HFF-Myc (cell line): ENCODE measurements at regions not wholly inside any gene's neighbourhood (a gene's known extent, or its start where the extent isn't known, plus 50 kb on each side); places are given as distances from the start of the nearest gene placed in this dataset.

Experiments used
- DNase-seq: peaks from one replicate; pipeline ENCODE4 v3.0.0-alpha.2; 2011; ENCODE audit warnings: low read depth; ENCODE audit errors: extremely low read depth
- H3K4me3 ChIP-seq: replicated peaks from 2 replicates; pipeline ENCODE4 v1.5.1; 2011; ENCODE audit warnings: low read depth, mild to moderate bottlenecking, control low read depth, low read length
- TF ChIP-seq, protein P1 (sequence below): IDR thresholded peaks from 2 replicates; pipeline ENCODE4 v1.5.1; 2012; ENCODE audit warnings: mild to moderate bottlenecking, low read depth, low read length, control low read depth; ENCODE audit errors: missing control alignments

GRCh38 chr9:81380504-81381359 lies 308.6 kb downstream of the TLE1 start:
- H3K4me3 ChIP-seq: no peak overlapping the region
- TF ChIP-seq, protein P1, sequence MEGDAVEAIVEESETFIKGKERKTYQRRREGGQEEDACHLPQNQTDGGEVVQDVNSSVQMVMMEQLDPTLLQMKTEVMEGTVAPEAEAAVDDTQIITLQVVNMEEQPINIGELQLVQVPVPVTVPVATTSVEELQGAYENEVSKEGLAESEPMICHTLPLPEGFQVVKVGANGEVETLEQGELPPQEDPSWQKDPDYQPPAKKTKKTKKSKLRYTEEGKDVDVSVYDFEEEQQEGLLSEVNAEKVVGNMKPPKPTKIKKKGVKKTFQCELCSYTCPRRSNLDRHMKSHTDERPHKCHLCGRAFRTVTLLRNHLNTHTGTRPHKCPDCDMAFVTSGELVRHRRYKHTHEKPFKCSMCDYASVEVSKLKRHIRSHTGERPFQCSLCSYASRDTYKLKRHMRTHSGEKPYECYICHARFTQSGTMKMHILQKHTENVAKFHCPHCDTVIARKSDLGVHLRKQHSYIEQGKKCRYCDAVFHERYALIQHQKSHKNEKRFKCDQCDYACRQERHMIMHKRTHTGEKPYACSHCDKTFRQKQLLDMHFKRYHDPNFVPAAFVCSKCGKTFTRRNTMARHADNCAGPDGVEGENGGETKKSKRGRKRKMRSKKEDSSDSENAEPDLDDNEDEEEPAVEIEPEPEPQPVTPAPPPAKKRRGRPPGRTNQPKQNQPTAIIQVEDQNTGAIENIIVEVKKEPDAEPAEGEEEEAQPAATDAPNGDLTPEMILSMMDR: no peak
- DNase-seq: no peak

DNA sequence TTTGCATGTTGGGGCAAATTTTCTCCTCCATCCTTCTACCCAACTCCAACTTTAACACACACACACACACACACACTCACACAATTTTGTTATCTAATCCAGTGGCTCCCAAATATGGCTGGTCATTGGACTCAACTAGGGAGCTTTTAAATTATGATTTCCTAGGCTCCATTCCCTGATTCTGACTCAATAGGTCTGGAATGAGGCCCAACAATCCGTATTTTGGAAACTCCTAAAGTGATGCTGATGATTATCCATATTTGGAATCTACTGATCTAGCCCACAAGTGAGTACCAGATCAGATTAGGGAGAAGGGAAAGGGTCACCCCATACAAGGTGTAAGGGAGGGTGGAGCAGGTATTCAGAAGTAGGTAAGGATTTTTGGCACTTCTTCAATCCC lies 309.7 kb downstream of the TLE1 start:
- TF ChIP-seq, protein P1: no peak
- H3K4me3 ChIP-seq: no peak overlapping the region
- no peak for DNase-seq

GRCh38 chr9:81377921-81378320 lies 311.4 kb downstream of the TLE1 start:
- DNase-seq: no peak
- TF ChIP-seq, protein P1: no peak
- H3K4me3 ChIP-seq: no peak overlapping the region

DNA sequence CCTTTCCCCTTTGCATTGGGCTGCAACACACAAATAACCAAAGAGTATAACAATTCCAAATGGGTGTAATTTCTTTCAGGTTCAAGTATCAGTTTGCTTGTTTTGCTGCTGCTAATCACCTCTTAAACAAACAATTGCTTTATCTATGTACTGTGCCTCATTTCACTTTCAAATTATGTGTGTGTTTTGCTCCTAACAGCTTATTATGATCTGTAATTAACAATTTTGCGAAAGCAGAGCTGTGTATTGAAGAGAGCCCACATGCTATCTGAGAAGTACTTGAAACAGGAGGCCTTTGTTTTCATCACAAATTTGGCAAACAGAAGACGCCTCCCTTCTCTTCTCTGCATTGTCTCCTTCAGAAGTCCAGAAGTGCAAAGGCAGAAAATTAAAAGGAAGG lies 312.0 kb downstream of the TLE1 start:
- TF ChIP-seq, protein P1: no peak
- H3K4me3 ChIP-seq: no peak overlapping the region
- DNase-seq: no peak

GRCh38 chr9:81375187-81376100 lies 313.9 kb downstream of the TLE1 start:
- no peak for DNase-seq
- TF ChIP-seq, protein P1: no peak
- H3K4me3 ChIP-seq: no peak overlapping the region

- no peak for DNase-seq
- TF ChIP-seq, protein P1: no peak
- H3K4me3 ChIP-seq: no peak overlapping the region
These were observed 314.7 kb downstream of the TLE1 start for GRCh38 chr9:81374459-81375186.
